HG03558 (cell line): ENCODE measurements at regions not wholly inside any gene's neighbourhood (a gene's known extent, or its start where the extent isn't known, plus 50 kb on each side); places are given as distances from the start of the nearest gene placed in this dataset.
A peak's percentile ranks its signal among the peaks of the same experiment; 100 is the strongest.

Experiments used
- ATAC-seq: cut with Tn5 transposase; IDR thresholded peaks from one replicate; pipeline ENCODE4 v1.9.1; 2021; ENCODE audit warnings: moderate number of reproducible peaks; ENCODE audit not compliant: unreplicated experiment; ENCODE audit errors: extremely low read depth

GRCh38 chr5:61771808-61772207 is 439.8 kb downstream of the ZSWIM6 start:
- no peak for ATAC-seq

GRCh38 chr5:61775901-61776300 is 443.8 kb downstream of the ZSWIM6 start:
- ATAC-seq: no peak

GRCh38 chr5:61777292-61777691 is 445.2 kb downstream of the ZSWIM6 start:
- ATAC-seq: no peak

- no peak for ATAC-seq
Observed at GRCh38 chr5:61779743-61780142, 447.7 kb downstream of the ZSWIM6 start.

- ATAC-seq: no peak
Observed at GRCh38 chr5:61783481-61783880, 451.4 kb downstream of the ZSWIM6 start.

GRCh38 chr5:61784341-61784740 is 452.3 kb downstream of the ZSWIM6 start:
- no peak for ATAC-seq

- ATAC-seq: no peak
Observed at GRCh38 chr5:61788548-61788947, 456.5 kb downstream of the ZSWIM6 start.

GRCh38 chr5:61790007-61790406 is 457.9 kb downstream of the ZSWIM6 start:
- ATAC-seq: no peak

- ATAC-seq: peak; percentile 77
Observed at GRCh38 chr5:61790678-61791077, 458.6 kb downstream of the ZSWIM6 start.

GRCh38 chr5:61796773-61797172 is 464.7 kb downstream of the ZSWIM6 start:
- no peak for ATAC-seq

GRCh38 chr5:61800450-61800849 is 468.4 kb downstream of the ZSWIM6 start:
- no peak for ATAC-seq

GRCh38 chr5:61801174-61801573 is 469.1 kb downstream of the ZSWIM6 start:
- ATAC-seq: no peak

- no peak for ATAC-seq
Observed at GRCh38 chr5:61802456-61802855, 470.4 kb downstream of the ZSWIM6 start.

- no peak for ATAC-seq
Observed at GRCh38 chr5:61805101-61805500, 473.0 kb downstream of the ZSWIM6 start.

- ATAC-seq: no peak
Observed at GRCh38 chr5:61806491-61807020, 474.5 kb downstream of the ZSWIM6 start.

GRCh38 chr5:61808091-61808490 is 476.0 kb downstream of the ZSWIM6 start:
- no peak for ATAC-seq

- ATAC-seq: no peak
Observed at GRCh38 chr5:61808909-61809308, 476.9 kb downstream of the ZSWIM6 start.

GRCh38 chr5:61809651-61810050 is 477.6 kb downstream of the ZSWIM6 start:
- no peak for ATAC-seq

GRCh38 chr5:61811052-61811451 is 479.0 kb downstream of the ZSWIM6 start:
- no peak for ATAC-seq

GRCh38 chr5:61813361-61813760 is 481.3 kb downstream of the ZSWIM6 start:
- no peak for ATAC-seq

- ATAC-seq: no peak
Observed at GRCh38 chr5:61815339-61815738, 483.3 kb downstream of the ZSWIM6 start.

GRCh38 chr5:61816146-61816545 is 484.1 kb downstream of the ZSWIM6 start:
- no peak for ATAC-seq
